HG03159 (cell line): ENCODE measurements at regions not wholly inside any gene's neighbourhood (a gene's known extent, or its start where the extent isn't known, plus 50 kb on each side); places are given as distances from the start of the nearest gene placed in this dataset.

Experiments
- ATAC-seq: cut with Tn5 transposase; IDR thresholded peaks from one replicate; pipeline ENCODE4 v1.9.1; 2021; ENCODE audit warnings: mild to moderate bottlenecking, moderate library complexity; ENCODE audit not compliant: unreplicated experiment

- no peak for ATAC-seq
Measured at GRCh38 chr14:98606041-98606640, 665.9 kb downstream of the BCL11B start.

GRCh38 chr14:98606816-98607215 lies 665.2 kb downstream of the BCL11B start:
- ATAC-seq = no peak

DNA sequence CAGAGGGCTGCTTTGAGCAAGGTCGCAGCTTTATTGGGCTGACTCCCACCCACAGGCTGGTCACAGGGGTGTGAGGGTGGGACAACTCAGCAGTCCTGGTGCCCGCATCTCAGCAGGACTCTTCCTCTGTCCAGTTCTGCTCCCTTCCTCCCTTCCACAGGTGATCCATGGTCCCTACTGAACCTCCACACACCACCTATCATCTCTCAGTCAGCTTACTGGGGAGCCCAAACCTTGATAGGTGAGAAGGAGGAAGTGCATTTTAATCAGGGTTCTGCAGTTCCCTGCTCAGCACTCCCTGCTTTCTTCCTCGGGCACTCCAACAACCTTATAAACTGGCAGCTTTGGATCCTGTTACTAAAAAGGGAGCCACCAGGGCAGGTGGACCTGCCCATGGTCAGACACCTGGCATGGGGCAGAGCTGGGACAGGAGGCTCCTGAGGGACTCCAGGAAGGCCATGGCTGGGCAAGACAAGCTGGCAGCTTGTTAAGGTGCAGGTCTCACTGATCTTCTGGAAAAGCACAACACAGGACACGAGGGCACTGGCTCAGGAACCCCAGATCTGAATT lies 664.6 kb downstream of the BCL11B start:
- no peak for ATAC-seq

DNA sequence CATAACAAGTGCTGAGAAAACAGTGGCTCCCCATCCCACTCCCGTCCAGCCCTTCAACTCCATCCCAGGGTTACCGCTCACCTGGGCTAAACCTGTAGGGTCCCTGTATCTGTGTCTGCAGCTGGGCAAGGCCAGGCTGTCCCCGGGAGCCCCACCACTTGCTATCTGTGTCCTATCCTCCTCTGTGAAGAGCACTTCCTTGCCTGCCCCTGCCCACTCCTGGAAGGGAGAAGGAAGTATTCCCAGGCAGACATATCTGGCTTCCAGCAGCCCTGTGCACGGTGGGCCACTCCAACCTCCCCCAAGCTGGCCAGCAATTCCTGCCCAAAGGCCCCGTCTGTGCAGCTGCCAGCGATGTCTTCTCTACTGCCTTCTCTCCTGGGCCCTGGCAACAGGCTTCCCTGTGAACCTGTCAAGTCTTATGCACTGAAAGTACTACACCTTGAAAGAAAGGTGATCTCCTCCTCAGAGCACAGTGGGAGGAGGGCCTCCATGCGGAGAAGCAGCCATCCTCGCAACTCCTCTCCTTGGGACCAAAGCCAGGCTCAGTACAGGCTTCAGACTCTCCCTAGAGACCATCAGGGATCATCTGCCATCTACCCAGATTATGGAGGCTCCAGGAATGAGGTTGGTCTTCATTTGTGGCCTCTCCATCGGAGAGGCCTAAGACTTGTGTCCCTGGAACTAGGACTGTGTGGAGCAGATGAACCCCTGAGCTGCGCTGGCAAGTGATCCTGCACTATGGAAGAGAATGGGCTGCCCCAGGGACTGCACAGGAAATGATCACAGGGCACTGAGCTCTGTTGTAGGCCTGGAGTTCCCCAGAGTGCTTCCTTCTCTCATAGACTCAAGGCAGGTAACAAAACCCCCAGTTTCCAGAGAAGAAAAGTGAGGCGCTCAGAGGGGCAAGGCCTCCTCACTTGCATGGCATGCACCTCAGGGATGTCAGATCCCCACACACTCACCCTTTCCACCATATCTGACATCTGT lies 663.6 kb downstream of the BCL11B start:
- ATAC-seq = no peak

- no peak for ATAC-seq
Measured at GRCh38 chr14:98612434-98613200, 659.4 kb downstream of the BCL11B start.

DNA sequence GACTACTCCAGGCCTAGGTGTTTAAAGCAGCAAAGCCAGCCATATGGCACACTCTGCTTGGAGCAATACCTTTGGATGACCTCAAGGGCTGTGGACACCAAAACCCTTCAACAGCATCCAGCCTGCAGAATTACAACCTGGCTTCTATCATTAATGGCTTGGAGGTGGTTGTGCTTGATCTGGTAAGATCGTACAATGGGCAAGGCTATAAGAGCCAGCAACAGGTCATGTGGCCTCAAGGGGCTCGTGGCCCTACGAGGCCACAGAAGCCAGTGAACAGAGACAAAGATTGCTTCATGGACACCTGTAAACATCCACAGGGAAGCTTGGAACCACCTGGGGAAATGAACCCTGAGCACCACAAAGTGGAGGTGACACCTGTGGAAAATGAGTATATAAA lies 657.3 kb downstream of the BCL11B start:
- ATAC-seq = no peak

DNA sequence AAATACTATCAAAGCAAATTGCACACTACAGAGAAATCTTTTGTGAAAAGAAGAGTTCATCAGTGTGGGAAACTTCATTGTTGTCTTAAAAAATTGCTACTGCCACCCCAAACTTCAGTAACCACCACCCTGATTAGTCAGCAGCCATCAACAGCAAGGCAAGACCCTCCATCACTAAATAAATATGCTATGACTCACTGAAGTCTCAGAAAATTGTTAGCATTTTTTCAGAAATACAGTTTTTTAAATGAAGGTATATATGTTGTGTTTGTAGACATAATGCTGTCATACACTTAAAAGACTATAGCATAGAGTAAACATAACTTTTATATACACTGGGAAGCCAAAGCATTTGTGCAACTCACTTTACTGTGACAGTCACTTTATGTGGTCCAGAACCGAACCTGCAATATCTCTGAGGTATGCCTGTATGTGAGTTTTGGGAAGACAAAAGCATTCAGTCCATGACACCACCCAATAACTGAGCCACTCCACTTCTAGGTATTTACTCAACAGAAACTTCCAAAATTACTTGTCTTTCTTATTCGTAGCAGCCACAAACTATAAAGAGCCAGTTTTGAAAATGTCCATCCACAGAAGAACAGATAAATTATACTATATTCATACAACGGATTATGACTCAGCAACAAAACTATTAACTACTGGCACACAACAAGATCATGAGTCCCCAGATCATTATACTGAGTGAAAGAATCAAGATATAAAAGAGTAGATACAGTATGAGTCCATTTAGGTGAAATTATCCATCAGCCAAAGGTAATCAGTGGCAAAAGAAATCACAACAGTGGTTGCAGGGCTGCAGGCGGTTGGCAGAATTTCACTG lies 649.6 kb downstream of the BCL11B start:
- ATAC-seq = no peak

GRCh38 chr14:98623788-98624415 lies 648.1 kb downstream of the BCL11B start:
- no peak for ATAC-seq

DNA sequence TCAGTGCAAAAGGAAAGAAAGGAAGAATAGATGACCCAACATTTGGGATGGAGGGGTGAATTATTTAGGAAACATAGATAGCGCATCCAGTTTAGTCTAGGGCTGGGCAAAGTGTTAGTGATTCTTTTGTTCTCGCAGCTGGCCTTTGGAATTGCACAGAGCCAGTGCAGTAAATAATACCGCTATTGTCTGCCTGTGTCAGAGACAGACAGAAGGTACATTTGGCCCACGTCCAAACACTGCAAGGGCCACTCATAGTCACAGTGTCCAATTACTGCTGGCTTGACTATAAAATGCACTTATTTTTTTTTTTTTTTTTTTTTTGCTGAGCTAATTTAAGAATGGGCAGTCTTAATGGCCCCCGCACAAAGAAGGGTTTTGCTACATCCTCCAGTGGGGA lies 638.6 kb downstream of the BCL11B start:
- no peak for ATAC-seq

DNA sequence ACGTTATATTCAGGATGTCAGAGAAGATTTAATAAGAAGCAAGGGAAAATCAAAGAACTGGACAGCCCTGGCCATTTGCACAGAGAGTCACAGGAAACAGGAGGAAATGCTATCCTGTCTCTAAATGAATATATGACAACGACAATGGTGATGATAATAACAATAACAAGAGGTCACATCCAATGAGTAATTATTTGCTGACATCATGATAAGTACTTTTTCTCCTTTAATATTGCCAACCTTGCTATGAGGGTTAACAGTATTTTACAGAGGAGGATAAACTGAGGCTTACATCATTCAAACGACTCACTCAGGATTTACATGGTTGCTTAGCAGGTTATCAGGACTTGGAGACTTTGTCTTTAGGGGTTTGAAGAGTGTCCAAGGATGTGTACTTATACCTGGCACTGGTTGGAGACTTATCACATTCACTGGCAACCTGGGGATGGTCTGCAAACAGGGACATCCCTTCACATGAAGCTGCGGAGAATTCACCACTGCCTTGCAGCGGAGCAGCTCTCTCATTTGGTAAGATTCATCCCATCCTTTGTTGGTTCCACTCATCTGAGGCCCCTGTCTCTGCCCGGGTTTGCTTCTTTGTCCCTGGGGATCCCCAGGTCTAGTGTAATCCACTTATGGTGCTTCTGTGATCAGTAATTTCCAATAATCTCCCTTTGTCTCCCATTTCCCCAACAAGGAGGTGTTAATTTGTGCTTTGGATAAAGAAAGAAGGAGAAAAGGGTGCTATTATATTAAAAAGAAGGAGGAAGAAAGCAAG lies 637.8 kb downstream of the BCL11B start:
- no peak for ATAC-seq

GRCh38 chr14:98638366-98638765 lies 633.6 kb downstream of the BCL11B start:
- no peak for ATAC-seq

GRCh38 chr14:98647754-98648153 lies 624.2 kb downstream of the BCL11B start:
- ATAC-seq = no peak

DNA sequence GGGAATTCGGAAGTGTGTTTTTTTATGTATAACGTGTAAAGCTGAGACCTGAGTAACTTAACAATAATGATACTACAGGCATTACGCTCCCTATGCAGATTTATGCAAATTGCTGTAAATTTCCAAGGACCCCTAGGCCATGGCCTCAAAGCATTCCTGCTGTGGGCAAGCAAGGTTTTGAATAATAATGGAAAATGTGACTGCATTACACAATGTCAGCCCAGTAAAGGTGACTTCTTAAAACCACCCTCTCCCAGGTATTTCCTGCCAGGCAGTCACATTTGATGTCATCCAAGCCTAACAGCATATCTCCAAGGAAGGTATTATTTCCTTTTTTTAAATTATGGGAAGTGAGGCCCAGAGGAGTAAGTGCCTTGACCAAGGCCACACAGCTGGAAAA lies 621.0 kb downstream of the BCL11B start:
- no peak for ATAC-seq

DNA sequence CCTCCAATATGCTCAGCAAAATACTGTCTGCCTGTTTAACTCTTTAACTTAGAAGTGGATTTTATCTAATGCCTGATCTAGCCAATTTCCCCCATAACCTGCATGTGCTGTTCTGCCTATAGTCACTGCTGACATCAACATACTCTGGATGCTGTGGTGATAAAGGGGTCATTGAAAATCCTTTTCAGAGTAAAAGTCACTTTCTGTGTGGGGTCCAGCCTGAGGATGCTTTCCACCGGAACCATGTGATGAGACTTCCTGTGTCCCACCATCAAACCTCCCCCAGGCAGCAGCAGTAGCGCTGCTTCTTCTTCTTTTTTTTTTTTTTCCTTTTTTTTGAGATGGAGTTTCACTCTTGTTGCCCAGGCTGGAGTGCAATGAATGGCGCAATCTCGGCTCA lies 607.0 kb downstream of the BCL11B start:
- ATAC-seq = no peak

DNA sequence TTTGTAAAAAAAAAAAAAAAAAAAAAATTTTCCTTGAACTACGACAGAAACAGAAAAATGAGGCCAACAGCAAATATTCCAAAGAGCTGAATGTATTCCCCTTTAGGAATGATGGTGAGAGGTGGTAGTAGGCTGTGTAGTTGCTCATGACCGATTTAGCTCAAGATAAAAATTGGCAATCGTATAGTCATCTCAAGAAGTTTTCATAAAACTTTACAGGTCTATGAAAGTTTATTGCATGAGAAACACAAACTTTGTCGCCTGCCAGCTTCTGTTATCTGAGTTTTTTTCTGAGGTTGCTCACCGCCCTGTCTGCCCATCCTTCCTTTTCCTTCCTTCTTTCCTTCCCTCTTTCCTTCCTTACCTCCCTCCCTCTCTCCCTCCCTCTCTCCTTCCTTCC lies 605.5 kb downstream of the BCL11B start:
- ATAC-seq = no peak

DNA sequence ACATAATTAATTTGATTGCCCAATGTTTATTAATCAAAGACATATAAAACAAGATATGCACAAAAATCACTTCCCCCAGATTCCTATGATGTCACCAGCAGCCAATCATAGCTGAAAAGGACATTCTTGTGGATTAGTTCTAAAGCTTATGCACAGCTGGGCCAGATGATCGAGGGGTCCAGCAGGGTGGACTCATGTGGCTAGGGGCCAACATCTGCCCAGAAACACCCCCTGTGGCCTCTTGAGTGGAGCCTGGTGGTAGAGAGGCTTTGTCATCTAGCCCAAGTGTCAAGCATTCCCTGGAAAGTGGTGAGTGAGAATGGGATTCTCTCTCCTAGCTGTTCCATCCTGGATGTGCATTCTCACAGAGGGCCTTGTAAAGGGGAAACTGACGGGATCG lies 590.0 kb downstream of the BCL11B start:
- ATAC-seq = no peak

DNA sequence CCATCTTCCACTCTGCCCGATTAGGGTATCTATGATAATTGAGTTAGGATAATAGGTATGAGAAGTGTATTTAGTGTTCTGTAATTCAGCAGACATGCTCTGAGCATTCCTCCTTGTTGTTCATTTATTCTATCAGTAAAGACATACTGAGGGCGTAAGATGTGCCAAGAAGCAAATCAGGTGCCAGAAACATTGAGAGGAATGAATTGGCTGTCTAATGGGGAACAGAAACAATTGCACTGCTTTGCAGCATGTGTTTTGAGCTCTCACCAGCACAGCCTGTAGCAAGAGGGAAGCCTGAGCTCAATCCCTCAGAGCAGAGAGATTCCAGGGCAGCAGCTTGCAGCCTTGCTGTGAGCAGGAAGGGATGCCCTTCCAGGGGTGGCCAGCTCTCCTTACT lies 589.3 kb downstream of the BCL11B start:
- ATAC-seq = no peak

- no peak for ATAC-seq
Measured at GRCh38 chr14:98684468-98684867, 587.5 kb downstream of the BCL11B start.

DNA sequence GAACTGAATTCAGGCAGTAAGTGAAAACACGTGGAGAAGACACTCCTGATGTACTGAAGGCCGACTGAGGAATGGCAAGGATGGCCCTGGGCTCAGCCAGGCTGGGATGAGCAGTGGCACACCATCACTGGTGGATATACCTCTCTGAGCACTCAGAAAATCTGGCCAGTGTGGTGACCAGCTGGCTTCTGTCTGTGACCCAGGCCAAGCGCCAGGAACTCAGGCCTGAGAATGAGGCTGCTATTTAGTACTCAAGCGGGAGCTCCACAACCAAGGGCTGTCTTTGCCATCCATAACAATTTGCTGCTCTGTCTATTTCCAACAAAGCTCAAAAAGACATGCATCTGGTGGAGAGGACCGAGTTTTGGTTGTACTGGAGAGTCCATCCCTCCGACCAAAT lies 586.3 kb downstream of the BCL11B start:
- ATAC-seq = no peak
